DND-41 (cell line): ENCODE measurements at regions not wholly inside any gene's neighbourhood (a gene's known extent, or its start where the extent isn't known, plus 50 kb on each side); places are given as distances from the start of the nearest gene placed in this dataset.

Experiments used
- ATAC-seq: fragments of 200-7000 bp; cut with Tn5 transposase; 3 replicates; pipeline ENCODE4 v1.9.1; 2021; ENCODE audit warnings: low read depth; ENCODE audit not compliant: insufficient read depth
- DNase-seq: peaks from one replicate; pipeline ENCODE4 v3.0.0-alpha.2; 2020
- H2AFZ ChIP-seq: 2 replicates; pipeline ENCODE4 v1.6.0; 2012; ENCODE audit warnings: low read depth, low read length
- H3K27ac ChIP-seq: 2 replicates; pipeline ENCODE4 v1.5.1; 2012; ENCODE audit warnings: low read length, inconsistent platforms
- H3K27me3 ChIP-seq: fragments of 200-600 bp; sonication (generic); 2 replicates; pipeline ENCODE4 v1.6.0; 2012; ENCODE audit warnings: low read length, mild to moderate bottlenecking, inconsistent platforms; ENCODE audit not compliant: insufficient read depth, poor library complexity
- H3K36me3 ChIP-seq: 2 replicates; pipeline ENCODE4 v1.5.1; 2012; ENCODE audit warnings: low read length, inconsistent platforms; ENCODE audit not compliant: insufficient read depth
- H3K4me1 ChIP-seq: 2 replicates; pipeline ENCODE4 v1.5.1; 2012; ENCODE audit warnings: mild to moderate bottlenecking, low read length; ENCODE audit not compliant: insufficient read depth
- H3K4me2 ChIP-seq: 2 replicates; pipeline ENCODE4 v1.6.0; 2012; ENCODE audit warnings: mild to moderate bottlenecking, moderate library complexity, low read length, inconsistent platforms; ENCODE audit not compliant: insufficient read depth
- H3K4me3 ChIP-seq, 2 experiments: fragments of 200-600 bp in 1 of 2; shearing (Covaris generic) in 1 of 2; 2 replicates each; pipeline ENCODE4 v1.5.1; 2012 to 2016; ENCODE audit warnings: inconsistent platforms in 2 of 2, low read length in 2 of 2, mild to moderate bottlenecking in 2 of 2, low read depth in 1 of 2, moderate library complexity in 1 of 2
- H3K79me2 ChIP-seq: 2 replicates; pipeline ENCODE4 v1.6.0; 2012; ENCODE audit warnings: low read length, inconsistent platforms; ENCODE audit not compliant: insufficient read depth
- H3K9ac ChIP-seq: 2 replicates; pipeline ENCODE4 v1.6.0; 2012; ENCODE audit warnings: low read depth, mild to moderate bottlenecking, inconsistent platforms, low read length, moderate library complexity
- H3K9me3 ChIP-seq: 2 replicates; pipeline ENCODE4 v1.5.1; 2012; ENCODE audit warnings: low read length, moderate library complexity, mild to moderate bottlenecking, inconsistent platforms; ENCODE audit not compliant: insufficient read depth, severe bottlenecking
- H4K20me1 ChIP-seq: 2 replicates; pipeline ENCODE4 v1.6.0; 2012; ENCODE audit warnings: low read length; ENCODE audit not compliant: insufficient read depth
- EZH2 ChIP-seq: IDR thresholded peaks from 3 replicates; pipeline ENCODE4 v1.6.1; 2012; ENCODE audit warnings: borderline replicate concordance, low read depth, mild to moderate bottlenecking, moderate library complexity, low read length, inconsistent platforms; ENCODE audit not compliant: severe bottlenecking
- TF ChIP-seq, protein P1 (sequence below): IDR thresholded peaks from 2 replicates; pipeline ENCODE4 v1.5.1; 2012; ENCODE audit warnings: borderline replicate concordance, low read length, moderate library complexity, mild to moderate bottlenecking; ENCODE audit not compliant: poor library complexity, severe bottlenecking; ENCODE audit errors: extremely low read depth

DNA sequence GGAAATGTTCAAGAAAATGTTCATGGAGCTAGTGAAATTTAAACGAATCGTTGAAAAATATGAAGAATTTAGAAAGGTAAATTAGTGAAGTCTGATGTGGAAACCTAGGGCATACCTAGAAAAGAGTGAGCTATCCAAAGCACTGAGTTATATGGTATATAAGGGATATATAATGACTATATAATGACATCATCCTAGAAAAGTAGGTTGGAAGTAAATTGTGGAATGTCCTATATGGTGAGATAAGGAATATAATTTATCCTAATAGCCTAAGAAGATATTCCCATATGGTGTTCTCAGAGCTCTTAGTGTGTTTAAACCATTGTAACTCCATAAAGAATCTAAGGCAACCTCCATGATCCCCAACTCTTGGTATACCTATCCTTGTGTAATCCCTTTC lies 876.4 kb upstream of the ADGRL2 start:
- ATAC-seq (no peak), DNase-seq (no peak)
- no peaks in the 10 kb centered on the region for H3K9me3 ChIP-seq
- H2AFZ ChIP-seq: no peak overlapping the region
- no peaks in the 10 kb centered on the region for H3K79me2 ChIP-seq
- no peak overlapping the region for H3K4me3 ChIP-seq
- H3K4me1 ChIP-seq: no peaks in the 10 kb centered on the region
- no peaks in the 10 kb centered on the region for H4K20me1 ChIP-seq
- no peaks in the 10 kb centered on the region for H3K27me3 ChIP-seq
- no peak overlapping the region for H3K4me2 ChIP-seq
- no peak overlapping the region for H3K27ac ChIP-seq
- no peaks in the 10 kb centered on the region for H3K36me3 ChIP-seq
- TF ChIP-seq EZH2: no peak
- TF ChIP-seq, protein P1, sequence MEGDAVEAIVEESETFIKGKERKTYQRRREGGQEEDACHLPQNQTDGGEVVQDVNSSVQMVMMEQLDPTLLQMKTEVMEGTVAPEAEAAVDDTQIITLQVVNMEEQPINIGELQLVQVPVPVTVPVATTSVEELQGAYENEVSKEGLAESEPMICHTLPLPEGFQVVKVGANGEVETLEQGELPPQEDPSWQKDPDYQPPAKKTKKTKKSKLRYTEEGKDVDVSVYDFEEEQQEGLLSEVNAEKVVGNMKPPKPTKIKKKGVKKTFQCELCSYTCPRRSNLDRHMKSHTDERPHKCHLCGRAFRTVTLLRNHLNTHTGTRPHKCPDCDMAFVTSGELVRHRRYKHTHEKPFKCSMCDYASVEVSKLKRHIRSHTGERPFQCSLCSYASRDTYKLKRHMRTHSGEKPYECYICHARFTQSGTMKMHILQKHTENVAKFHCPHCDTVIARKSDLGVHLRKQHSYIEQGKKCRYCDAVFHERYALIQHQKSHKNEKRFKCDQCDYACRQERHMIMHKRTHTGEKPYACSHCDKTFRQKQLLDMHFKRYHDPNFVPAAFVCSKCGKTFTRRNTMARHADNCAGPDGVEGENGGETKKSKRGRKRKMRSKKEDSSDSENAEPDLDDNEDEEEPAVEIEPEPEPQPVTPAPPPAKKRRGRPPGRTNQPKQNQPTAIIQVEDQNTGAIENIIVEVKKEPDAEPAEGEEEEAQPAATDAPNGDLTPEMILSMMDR: no peak
- no peak overlapping the region for H3K9ac ChIP-seq

DNA sequence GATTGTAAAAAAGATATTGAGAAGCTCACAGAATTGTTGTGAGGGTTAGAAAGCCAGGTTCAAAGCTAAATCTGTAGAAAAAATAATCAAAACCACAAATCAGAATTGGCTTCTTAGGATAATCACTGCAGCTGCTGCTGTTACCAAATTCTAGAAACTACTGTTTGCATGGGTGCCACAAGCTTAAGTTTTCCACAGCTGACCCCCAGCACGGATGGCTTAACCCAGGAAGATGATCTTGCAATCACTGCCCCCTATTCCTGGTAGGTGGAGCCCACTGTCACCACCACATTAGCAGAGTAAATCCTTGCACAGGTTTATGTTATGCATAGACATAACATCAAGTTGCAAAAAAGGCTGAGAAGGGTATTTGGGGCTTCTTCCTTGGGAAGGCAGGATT lies 877.8 kb upstream of the ADGRL2 start:
- no peak overlapping the region for H3K9ac ChIP-seq
- H4K20me1 ChIP-seq: no peaks in the 10 kb centered on the region
- no peak overlapping the region for H3K27ac ChIP-seq
- no peak overlapping the region for H3K4me2 ChIP-seq
- no peaks in the 10 kb centered on the region for H3K9me3 ChIP-seq
- ATAC-seq (no peak), DNase-seq (no peak)
- no peaks in the 10 kb centered on the region for H3K27me3 ChIP-seq
- no peak overlapping the region for H2AFZ ChIP-seq
- H3K4me3 ChIP-seq: no peak overlapping the region
- TF ChIP-seq EZH2: no peak
- TF ChIP-seq, protein P1: no peak
- H3K36me3 ChIP-seq: no peaks in the 10 kb centered on the region
- H3K4me1 ChIP-seq: no peaks in the 10 kb centered on the region
- H3K79me2 ChIP-seq: no peaks in the 10 kb centered on the region

DNA sequence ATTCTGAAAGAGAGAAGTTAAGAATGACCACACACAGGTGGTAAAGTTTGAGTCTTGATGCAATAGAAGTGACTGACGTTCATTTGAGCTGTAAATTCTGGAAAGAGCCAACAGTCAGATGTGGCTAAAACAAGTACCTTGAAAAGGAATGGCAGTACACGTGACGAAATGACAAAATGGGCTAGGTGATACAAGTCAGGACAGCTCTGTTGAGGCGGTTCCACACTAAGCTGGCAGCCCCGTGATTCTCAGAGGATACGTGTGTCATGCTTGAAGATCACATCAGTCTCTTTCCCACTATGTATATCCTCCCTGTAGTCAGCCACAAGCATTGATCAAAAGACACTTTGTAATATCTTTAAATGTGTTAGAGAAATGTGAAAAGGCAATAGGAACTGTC lies 881.3 kb upstream of the ADGRL2 start:
- no peak for TF ChIP-seq EZH2
- TF ChIP-seq, protein P1: no peak
- Histone ChIP-seq H3K27ac (no peak overlapping the region), H3K79me2 (no peaks in the 10 kb centered on the region), H3K27me3 (no peaks in the 10 kb centered on the region), H2AFZ (no peak overlapping the region), H3K9me3 (no peaks in the 10 kb centered on the region), H3K9ac (no peak overlapping the region), H3K4me1 (no peaks in the 10 kb centered on the region), H3K36me3 (no peaks in the 10 kb centered on the region), H3K4me2 (no peak overlapping the region), H4K20me1 (no peaks in the 10 kb centered on the region), H3K4me3 (no peak overlapping the region)
- ATAC-seq: no peak
- no peak for DNase-seq

DNA sequence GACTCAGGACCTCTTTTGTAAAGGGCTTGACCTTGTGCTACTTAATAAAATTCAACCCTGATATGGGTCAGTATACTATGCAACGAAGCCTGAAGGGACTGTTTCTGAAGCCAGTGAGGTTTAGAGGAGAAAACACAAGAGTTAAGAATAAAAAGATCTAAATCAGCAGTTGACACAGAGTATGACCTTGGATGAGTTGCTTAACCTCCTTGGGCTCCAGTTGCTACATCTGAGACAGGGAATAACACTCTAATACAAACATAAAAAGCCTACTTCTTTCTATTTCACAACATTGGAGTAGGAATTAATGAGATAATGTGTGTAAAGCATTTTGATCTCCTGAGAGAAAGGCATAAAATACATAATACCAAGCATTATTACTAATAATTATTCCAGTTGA lies 882.4 kb upstream of the ADGRL2 start:
- no peak for ATAC-seq
- H3K9me3 ChIP-seq: no peaks in the 10 kb centered on the region
- H2AFZ ChIP-seq: no peak overlapping the region
- no peak overlapping the region for H3K27ac ChIP-seq
- no peaks in the 10 kb centered on the region for H3K36me3 ChIP-seq
- no peaks in the 10 kb centered on the region for H4K20me1 ChIP-seq
- no peak for TF ChIP-seq EZH2
- TF ChIP-seq, protein P1: no peak
- no peaks in the 10 kb centered on the region for H3K4me1 ChIP-seq
- H3K4me2 ChIP-seq: no peak overlapping the region
- DNase-seq: no peak
- H3K4me3 ChIP-seq: no peak overlapping the region
- H3K27me3 ChIP-seq: no peaks in the 10 kb centered on the region
- no peaks in the 10 kb centered on the region for H3K79me2 ChIP-seq
- H3K9ac ChIP-seq: no peak overlapping the region
